ENCODE measurements at regions not wholly inside any gene's neighbourhood (a gene's known extent, or its start where the extent isn't known, plus 50 kb on each side); places are given as distances from the start of the nearest gene placed in this dataset.

DNA sequence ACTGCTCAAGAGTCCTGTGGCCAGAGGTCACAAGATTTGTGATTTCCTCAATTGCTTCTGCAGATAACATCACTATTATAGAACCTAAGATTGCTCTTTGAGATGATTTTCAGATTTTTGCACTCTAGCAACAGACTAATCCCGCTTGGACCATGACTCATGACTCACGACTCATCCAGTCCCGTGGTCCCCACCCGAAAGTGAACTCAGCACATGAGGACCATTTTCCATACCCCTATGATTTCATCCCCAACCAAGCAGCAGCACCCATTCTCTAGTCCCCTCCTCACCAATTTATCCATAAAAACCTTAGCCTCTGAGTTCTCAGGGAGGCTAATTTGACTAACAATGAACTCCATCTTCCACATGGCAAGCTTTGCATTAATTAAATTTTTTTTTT lies 106.3 kb upstream of the ALCAM start:
- H3K36me3 Mint-ChIP-seq (ENCODE audit: unreplicated experiment): peaks cover 3% of the 10 kb centered on the region
- no peak for DNase-seq (ENCODE audit: extremely low spot score, unreplicated experiment)
- H3K27ac Mint-ChIP-seq (ENCODE audit: unreplicated experiment): no peak overlapping the region
- TF ChIP-seq, protein P1, sequence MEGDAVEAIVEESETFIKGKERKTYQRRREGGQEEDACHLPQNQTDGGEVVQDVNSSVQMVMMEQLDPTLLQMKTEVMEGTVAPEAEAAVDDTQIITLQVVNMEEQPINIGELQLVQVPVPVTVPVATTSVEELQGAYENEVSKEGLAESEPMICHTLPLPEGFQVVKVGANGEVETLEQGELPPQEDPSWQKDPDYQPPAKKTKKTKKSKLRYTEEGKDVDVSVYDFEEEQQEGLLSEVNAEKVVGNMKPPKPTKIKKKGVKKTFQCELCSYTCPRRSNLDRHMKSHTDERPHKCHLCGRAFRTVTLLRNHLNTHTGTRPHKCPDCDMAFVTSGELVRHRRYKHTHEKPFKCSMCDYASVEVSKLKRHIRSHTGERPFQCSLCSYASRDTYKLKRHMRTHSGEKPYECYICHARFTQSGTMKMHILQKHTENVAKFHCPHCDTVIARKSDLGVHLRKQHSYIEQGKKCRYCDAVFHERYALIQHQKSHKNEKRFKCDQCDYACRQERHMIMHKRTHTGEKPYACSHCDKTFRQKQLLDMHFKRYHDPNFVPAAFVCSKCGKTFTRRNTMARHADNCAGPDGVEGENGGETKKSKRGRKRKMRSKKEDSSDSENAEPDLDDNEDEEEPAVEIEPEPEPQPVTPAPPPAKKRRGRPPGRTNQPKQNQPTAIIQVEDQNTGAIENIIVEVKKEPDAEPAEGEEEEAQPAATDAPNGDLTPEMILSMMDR (IDR thresholded peaks at IDR 0.05): no peak
- peaks cover 7% of the 10 kb centered on the region for H3K9me3 Mint-ChIP-seq (ENCODE audit: unreplicated experiment)
- no peaks in the 10 kb centered on the region for H3K27me3 Mint-ChIP-seq (ENCODE audit: unreplicated experiment)
- no peak overlapping the region for H3K4me3 Mint-ChIP-seq (ENCODE audit: unreplicated experiment)
- peaks cover 7% of the 10 kb centered on the region for H3K4me1 Mint-ChIP-seq (ENCODE audit: unreplicated experiment)

DNA sequence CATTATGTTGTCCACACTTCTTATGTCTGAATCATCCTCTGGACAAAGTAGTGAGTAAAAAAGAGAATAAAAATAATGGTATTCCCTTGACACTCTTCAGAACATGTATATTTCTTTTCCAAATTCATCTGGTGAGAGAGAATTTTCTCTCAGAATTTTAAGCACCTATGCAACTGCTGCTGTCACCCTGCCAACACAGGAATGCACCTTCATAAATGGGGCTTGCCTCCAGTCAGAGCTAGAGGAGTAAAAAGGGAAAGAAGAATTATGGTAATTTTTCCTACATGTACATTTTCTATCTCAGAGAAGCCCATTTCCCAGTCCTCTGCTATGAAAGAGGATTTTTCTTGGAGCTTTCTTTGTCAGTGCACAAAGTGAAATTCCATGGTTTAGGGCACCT lies 92.2 kb upstream of the ALCAM start:
- Mint-ChIP-seq H3K9me3 (ENCODE audit: unreplicated experiment) (peaks cover 10% of the 10 kb centered on the region), H3K4me3 (ENCODE audit: unreplicated experiment) (no peak overlapping the region), H3K4me1 (ENCODE audit: unreplicated experiment) (peaks cover 31% of the 10 kb centered on the region), H3K27me3 (ENCODE audit: unreplicated experiment) (no peaks in the 10 kb centered on the region), H3K27ac (ENCODE audit: unreplicated experiment) (peak overlapping the region; percentile 85), H3K36me3 (ENCODE audit: unreplicated experiment) (no peaks in the 10 kb centered on the region)
- TF ChIP-seq, protein P1 (IDR thresholded peaks at IDR 0.05): no peak
- DNase-seq (ENCODE audit: extremely low spot score, unreplicated experiment): no peak

DNA sequence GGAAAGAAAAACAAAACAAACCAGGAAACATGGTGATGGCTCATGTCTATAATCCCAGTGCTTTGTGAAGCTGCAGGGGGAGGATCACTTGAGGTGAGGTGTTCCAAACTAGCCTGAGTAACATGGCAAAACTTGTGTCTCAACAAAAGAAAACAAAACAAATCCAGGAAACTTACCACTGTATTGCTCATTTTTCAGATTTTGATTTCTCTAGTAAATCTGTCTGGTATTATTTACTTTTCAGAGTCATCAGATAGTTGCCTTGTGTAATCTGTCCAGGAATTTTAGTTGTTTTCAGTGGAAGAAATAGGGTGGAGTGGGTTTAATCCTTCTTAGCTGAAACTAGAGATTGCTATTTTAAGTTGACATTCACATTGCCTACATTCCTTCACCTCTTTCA lies 91.8 kb upstream of the ALCAM start:
- peaks cover 10% of the 10 kb centered on the region for H3K9me3 Mint-ChIP-seq (ENCODE audit: unreplicated experiment)
- no peak overlapping the region for H3K4me3 Mint-ChIP-seq (ENCODE audit: unreplicated experiment)
- no peak for DNase-seq (ENCODE audit: extremely low spot score, unreplicated experiment)
- no peaks in the 10 kb centered on the region for H3K27me3 Mint-ChIP-seq (ENCODE audit: unreplicated experiment)
- TF ChIP-seq, protein P1 (IDR thresholded peaks at IDR 0.05): no peak
- peak overlapping the region; percentile 85 for H3K27ac Mint-ChIP-seq (ENCODE audit: unreplicated experiment)
- H3K4me1 Mint-ChIP-seq (ENCODE audit: unreplicated experiment): peaks cover 31% of the 10 kb centered on the region
- H3K36me3 Mint-ChIP-seq (ENCODE audit: unreplicated experiment): no peaks in the 10 kb centered on the region

DNA sequence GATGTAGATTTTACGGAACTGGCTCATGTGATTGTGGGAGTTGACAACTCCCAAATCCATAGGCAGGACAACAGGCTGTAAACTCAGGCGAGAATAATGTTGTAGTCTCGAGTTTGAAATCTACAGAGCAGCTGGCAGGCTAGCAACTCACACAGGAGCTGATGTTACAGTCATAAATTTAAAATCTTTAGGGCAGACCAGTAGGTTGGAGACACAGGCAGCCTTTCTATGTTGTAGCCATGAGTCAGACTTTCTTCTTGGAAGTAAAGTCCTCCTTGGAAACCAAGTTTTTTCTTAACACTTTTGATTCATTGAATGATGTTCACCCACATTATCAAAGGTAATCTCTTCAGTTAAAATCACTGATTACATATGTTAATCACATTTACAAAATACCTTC lies 89.1 kb upstream of the ALCAM start:
- Mint-ChIP-seq H3K27me3 (ENCODE audit: unreplicated experiment) (no peaks in the 10 kb centered on the region), H3K4me1 (ENCODE audit: unreplicated experiment) (peaks cover 31% of the 10 kb centered on the region), H3K9me3 (ENCODE audit: unreplicated experiment) (peaks cover 5% of the 10 kb centered on the region), H3K4me3 (ENCODE audit: unreplicated experiment) (no peak overlapping the region), H3K36me3 (ENCODE audit: unreplicated experiment) (no peaks in the 10 kb centered on the region), H3K27ac (ENCODE audit: unreplicated experiment) (no peak overlapping the region)
- TF ChIP-seq, protein P1 (IDR thresholded peaks at IDR 0.05): no peak
- DNase-seq (ENCODE audit: extremely low spot score, unreplicated experiment): no peak

DNA sequence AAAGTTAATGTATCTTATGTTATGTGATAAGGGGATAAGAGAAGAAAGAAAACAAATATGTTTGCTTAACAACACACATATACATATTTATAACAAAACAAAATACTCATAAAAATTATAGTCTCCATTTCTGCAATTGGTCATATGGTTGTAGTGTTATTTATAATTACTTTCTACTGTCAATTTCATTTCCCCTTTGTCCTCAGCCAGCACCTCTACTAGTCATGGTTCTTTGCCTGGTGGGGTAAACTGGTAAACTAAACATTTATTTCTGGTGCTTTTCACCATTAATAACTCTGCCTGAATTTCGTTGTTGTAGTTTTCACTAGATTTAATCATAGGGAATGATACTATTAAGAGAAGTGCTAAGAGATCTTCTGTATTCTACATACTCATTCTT lies 88.0 kb upstream of the ALCAM start:
- H3K4me1 Mint-ChIP-seq (ENCODE audit: unreplicated experiment): peaks cover 28% of the 10 kb centered on the region
- TF ChIP-seq, protein P1 (IDR thresholded peaks at IDR 0.05): no peak
- no peaks in the 10 kb centered on the region for H3K27me3 Mint-ChIP-seq (ENCODE audit: unreplicated experiment)
- H3K36me3 Mint-ChIP-seq (ENCODE audit: unreplicated experiment): no peaks in the 10 kb centered on the region
- no peak overlapping the region for H3K4me3 Mint-ChIP-seq (ENCODE audit: unreplicated experiment)
- H3K27ac Mint-ChIP-seq (ENCODE audit: unreplicated experiment): no peak overlapping the region
- peaks cover under 1% of the 10 kb centered on the region for H3K9me3 Mint-ChIP-seq (ENCODE audit: unreplicated experiment)
- DNase-seq (ENCODE audit: extremely low spot score, unreplicated experiment): no peak
